ENCODE measurements at regions not wholly inside any gene's neighbourhood (a gene's known extent, or its start where the extent isn't known, plus 50 kb on each side); places are given as distances from the start of the nearest gene placed in this dataset.

DNA sequence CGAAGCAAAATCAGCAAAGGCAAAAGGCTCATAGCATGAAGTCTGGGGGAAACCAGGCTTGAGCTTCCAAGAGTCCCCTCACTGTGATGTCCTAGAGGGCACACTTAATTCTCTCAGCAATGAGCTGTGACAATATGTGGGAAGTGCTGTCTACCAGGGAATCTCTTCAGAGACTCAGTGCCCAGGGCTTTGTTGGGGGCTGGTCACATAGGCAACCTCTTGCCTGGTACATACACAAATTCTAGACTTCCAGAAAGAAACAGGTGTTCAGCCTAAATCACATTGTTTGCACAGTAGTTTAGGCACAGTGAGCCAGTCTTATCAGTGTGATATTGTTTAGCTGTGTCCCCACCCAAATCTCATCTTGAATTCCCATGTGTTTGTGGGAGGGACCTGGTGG is 400.5 kb downstream of the PRDM2 start:
- TF ChIP-seq, protein P1, sequence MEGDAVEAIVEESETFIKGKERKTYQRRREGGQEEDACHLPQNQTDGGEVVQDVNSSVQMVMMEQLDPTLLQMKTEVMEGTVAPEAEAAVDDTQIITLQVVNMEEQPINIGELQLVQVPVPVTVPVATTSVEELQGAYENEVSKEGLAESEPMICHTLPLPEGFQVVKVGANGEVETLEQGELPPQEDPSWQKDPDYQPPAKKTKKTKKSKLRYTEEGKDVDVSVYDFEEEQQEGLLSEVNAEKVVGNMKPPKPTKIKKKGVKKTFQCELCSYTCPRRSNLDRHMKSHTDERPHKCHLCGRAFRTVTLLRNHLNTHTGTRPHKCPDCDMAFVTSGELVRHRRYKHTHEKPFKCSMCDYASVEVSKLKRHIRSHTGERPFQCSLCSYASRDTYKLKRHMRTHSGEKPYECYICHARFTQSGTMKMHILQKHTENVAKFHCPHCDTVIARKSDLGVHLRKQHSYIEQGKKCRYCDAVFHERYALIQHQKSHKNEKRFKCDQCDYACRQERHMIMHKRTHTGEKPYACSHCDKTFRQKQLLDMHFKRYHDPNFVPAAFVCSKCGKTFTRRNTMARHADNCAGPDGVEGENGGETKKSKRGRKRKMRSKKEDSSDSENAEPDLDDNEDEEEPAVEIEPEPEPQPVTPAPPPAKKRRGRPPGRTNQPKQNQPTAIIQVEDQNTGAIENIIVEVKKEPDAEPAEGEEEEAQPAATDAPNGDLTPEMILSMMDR (IDR thresholded peaks at IDR 0.05) = no peak

DNA sequence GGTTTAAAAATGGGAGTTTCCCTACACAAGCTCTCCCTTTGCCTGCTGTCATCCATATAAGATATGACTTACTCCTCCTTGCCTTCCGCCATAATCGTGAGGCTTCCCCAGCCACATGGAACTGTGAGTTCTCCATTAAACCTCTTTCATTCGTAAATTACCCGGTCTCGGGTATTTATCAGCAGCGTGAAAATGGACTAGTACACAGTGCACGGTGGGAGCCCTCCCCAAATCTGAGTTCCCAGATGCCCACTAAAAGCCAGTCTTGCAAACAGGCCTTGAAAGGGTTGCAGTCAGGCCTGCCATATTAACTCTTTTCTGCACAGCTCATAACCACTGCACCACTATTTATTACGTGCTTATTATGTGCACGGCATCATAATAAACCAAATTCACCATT is 400.9 kb downstream of the PRDM2 start:
- TF ChIP-seq, protein P1 (IDR thresholded peaks at IDR 0.05) = no peak

DNA sequence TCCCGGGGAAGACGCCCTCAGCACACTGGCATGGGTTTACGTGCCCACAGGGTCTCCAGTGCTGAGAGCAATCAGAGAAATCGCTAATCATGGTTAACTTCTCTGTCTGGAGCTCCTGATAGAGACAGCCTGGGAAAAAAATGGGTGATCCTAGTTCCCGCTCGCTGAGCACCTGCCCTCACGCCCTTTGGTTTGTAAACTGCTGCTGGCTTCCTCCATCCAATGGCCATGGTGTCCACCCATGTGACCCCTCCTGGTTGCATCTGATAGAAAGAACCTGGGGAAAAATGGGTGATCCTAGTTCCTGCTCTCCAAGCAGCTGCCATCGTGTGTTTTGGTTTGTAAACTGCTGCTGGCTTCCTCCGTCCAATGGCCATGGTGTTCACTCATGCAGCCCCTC is 402.2 kb downstream of the PRDM2 start:
- TF ChIP-seq, protein P1 (IDR thresholded peaks at IDR 0.05) = no peak

DNA sequence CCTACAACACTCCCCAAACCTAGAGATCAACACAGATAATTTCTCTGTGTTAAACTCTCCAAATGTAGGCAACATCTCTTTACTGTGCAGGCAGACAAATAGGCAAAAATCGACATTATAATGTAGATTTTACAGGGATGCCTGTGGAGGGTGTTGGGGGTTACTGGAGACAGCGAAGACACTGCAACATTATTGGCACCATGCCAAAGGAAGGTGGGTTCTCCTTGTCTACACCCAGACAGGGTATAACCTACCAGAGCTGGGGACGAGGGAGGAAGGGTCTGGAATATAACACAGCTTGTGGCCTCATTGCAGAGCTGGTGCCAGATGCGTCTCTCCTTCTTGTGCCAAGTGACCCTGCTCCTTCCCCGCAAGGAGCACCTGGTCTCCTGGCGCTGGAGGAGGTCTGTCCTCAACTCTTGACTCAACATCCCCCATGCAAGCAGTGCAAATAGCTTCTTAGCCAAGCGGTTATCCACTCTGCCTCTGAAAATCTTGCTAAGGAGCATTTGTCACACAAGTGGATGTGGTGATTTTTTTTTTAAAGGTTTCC is 404.0 kb downstream of the PRDM2 start:
- TF ChIP-seq, protein P1 (IDR thresholded peaks at IDR 0.05) = no peak

DNA sequence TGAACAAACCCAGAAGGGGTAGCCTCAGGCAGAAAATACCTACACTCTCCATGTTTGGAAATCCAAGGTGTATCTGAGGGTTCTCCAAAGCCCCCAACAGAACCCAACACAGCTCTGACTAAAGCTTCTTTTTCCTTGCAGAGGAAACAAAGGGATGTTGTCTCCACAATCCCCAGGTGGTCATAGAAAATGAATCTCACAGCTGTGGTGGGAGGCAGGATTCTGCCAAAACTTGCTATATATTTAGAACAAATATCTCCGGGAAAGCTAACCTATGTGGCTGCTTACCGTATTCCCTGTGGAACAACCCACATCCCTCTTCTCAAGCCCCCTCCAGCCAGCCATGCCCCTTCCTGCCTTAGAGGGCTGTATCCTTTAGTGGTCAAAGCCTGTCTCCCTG is 406.1 kb downstream of the PRDM2 start:
- TF ChIP-seq, protein P1 (IDR thresholded peaks at IDR 0.05) = no peak

DNA sequence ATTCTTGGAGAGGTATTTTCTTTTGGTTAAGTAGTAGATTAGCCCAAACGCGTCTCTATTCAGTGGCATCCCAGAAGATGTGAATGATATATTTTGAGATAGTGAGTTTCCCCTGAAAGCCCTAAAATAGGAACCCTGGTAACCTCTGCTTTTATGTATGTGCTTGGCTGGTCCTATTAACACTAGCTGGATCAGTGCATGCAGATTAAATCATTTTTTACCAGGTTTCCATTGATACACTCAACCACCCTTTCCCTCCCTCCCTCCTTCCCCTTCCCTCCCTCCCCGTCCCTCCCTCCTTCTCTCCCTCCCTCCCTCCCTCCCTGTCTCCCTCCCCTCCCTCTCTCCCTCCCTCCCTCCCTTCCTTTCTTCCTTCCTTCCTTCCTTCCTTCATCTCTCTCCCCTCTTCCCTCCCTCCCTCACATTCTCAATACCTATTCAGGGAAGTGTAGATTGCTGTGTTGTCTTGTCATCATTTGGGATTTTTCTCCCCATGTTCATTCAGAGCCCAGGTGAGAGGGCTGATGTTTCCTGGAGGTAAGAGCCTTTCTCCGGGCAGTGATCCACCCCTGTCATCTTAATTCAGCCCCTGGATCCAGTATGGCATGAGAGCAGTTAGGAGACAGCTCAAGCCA is 406.8 kb downstream of the PRDM2 start:
- TF ChIP-seq, protein P1 (IDR thresholded peaks at IDR 0.05) = no peak

DNA sequence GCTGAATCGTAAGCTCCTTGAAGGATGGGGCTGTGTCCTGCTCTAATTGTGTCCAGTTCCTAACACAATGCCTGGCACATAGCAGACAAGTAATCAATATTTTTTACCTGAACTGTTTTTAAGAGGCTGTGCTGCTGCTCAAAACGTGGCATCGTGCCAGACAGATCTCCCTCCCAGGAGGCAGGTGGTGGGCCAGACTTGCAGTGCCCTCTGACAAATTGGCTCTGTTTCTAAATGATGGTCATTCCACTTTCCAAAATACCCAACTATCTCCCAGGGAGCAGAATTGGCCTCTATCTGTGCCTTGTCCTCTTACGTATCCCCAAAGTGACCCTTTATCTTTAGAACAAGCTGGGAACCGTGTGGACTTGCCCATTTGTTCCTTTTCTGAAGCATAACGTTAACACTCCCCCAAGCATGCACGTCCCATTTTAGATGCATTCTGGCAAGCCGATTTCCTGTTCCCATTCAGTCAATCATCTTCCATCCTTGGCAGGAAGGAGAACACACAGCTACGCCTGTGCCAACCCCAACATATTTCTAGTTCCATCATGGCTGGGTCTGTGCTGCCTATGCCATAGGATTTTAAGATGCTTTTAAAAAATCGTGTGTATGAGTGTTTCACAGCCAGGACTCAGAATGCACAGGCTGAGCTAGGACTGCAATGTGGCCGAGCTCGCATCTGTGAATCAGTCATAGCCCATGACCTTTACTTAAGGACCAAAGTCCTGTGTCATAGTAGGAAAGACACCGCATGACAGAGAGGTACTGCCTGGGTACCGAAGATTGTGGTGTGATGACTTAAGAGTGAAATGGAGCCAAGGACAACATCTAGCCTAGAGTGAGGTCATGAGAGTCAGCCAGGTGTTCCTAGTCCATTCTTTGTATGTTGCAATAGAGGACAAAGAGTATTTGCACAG is 408.6 kb downstream of the PRDM2 start:
- TF ChIP-seq, protein P1 (IDR thresholded peaks at IDR 0.05) = no peak

Data from LNCAP (cell line).